Psoas muscle (tissue), 7 donors: ENCODE measurements at regions not wholly inside any gene's neighbourhood (a gene's known extent, or its start where the extent isn't known, plus 50 kb on each side); places are given as distances from the start of the nearest gene placed in this dataset.

Experiments used
- ATAC-seq, 4 donors: fragments of 200-7000 bp; cut with Tn5 transposase; one replicate each; pipeline ENCODE4 v1.9.1; 2020; ENCODE audit warnings: moderate library complexity in 3 of 4, mild to moderate bottlenecking in 2 of 4
- DNase-seq, 2 donors: peaks; one replicate each; pipeline ENCODE4 v3.0.0-alpha.2; 2020
- H3K27ac ChIP-seq: fragments of 200-600 bp; one replicate; pipeline ENCODE4 v1.8.0; 2022
- H3K27me3 ChIP-seq, 3 donors: fragments of 200-600 bp in 1 of 3; one replicate each; pipeline versions ENCODE4 v1.6.1 to v1.8.0; 2013 to 2022; ENCODE audit warnings: low read length in 2 of 3, mild to moderate bottlenecking in 2 of 3, moderate library complexity in 1 of 3; ENCODE audit not compliant: insufficient read depth in 3 of 3
- H3K36me3 ChIP-seq, 2 donors: fragments of 200-600 bp in 1 of 2; one replicate each; pipeline versions ENCODE4 v1.6.1 to v1.8.0; 2013 to 2022; ENCODE audit warnings: low read depth in 1 of 2, mild to moderate bottlenecking in 1 of 2, moderate library complexity in 1 of 2; ENCODE audit not compliant: insufficient read depth in 1 of 2
- H3K4me1 ChIP-seq: fragments of 200-600 bp; one replicate; pipeline ENCODE4 v1.8.0; 2022
- H3K4me3 ChIP-seq: fragments of 200-600 bp; one replicate; pipeline ENCODE4 v1.8.0; 2022; ENCODE audit warnings: mild to moderate bottlenecking
- H3K9me3 ChIP-seq: fragments of 200-600 bp; one replicate; pipeline ENCODE4 v1.8.0; 2022
- CTCF ChIP-seq: fragments of 200-600 bp; IDR thresholded peaks from one replicate; pipeline ENCODE4 v1.8.0; 2022; ENCODE audit warnings: antibody characterized with exemption
- WGBS, 3 donors: extraction: QIAGEN DNeasy Blood & Tissue Kit; methylation state at CpG; one replicate each; pipeline versions ENCODE4 v1.1.6 to v1.1.7; 2013; 5-methylcytosine and 5-hydroxymethylcytosine counted together
- intact Hi-C, 2 donors: fragments of 100-400 bp; cut with DNase I; formaldehyde crosslinking; loops; one replicate each; pipeline versions ENCODE4 v1.11.0 to v1.14.2; 2022
- donor health status: healthy with polysubstance abuse.
- donor health status: DM: no; HTN: no; CAD: no; lungs with moderate emphysema.
- donor health status: Bipolar disorder and iron deficiency.
- donor health status: healthy.
- donor health status: DM: yes; HTN: yes; CAD: no.
- donor health status: DM: no; HTN: no; CAD: no.
- donor health status: DM: yes; HTN: yes; CAD: no.

- WGBS, 3 donors = 52 to 61% (median 57%) methylated on average over 4 of the region's 4 CpGs
- Histone ChIP-seq H3K4me1 (no peaks in the 10 kb centered on the region), H3K36me3 (no peaks in the 10 kb centered on the region), H3K4me3 (no peak overlapping the region), H3K27me3 (no peaks in the 10 kb centered on the region), H3K27ac (no peak overlapping the region), H3K9me3 (peaks cover 13% of the 10 kb centered on the region)
- no peak for TF ChIP-seq CTCF
- intact Hi-C loops = no loop called here
- no peak for ATAC-seq
- no peak for DNase-seq
Observed at GRCh38 chr2:225948903-225949302, 549.4 kb downstream of the NYAP2 start.

GRCh38 chr2:225938991-225939390, 539.5 kb downstream of the NYAP2 start:
- H3K27ac ChIP-seq = no peak overlapping the region
- no peaks in the 10 kb centered on the region for H3K4me1 ChIP-seq
- 29 to 46% (median 35%) methylated on average over 1 of the region's 1 CpG for whole genome bisulfite sequencing, 3 donors
- H3K36me3 ChIP-seq = no peaks in the 10 kb centered on the region
- ATAC-seq = peak in 1 of 4 donors; percentile 43
- no peaks in the 10 kb centered on the region for H3K27me3 ChIP-seq
- H3K9me3 ChIP-seq = no peaks in the 10 kb centered on the region
- no peak for DNase-seq
- no peak overlapping the region for H3K4me3 ChIP-seq
- intact Hi-C loops = no loop called here
- TF ChIP-seq CTCF = no peak

GRCh38 chr2:225937625-225938187, 538.2 kb downstream of the NYAP2 start:
- WGBS, 3 donors = 96 to 100% (median 98%) methylated on average over 1 of the region's 1 CpG
- ATAC-seq (no peak), DNase-seq (no peak)
- Histone ChIP-seq H3K9me3 (no peaks in the 10 kb centered on the region), H3K4me1 (peaks cover 5% of the 10 kb centered on the region), H3K27ac (no peak overlapping the region), H3K27me3 (no peaks in the 10 kb centered on the region), H3K36me3 (no peaks in the 10 kb centered on the region), H3K4me3 (no peak overlapping the region)
- intact Hi-C loops = no loop called here
- no peak for TF ChIP-seq CTCF

GRCh38 chr2:225932811-225933413, 533.4 kb downstream of the NYAP2 start:
- intact Hi-C loops = no loop called here
- H3K4me3 ChIP-seq = no peak overlapping the region
- WGBS, 3 donors = 14 to 23% (median 21%) methylated on average over 1 of the region's 1 CpG
- ATAC-seq (peak in 1 of 4 donors; percentile 58), DNase-seq (no peak)
- no peaks in the 10 kb centered on the region for H3K27me3 ChIP-seq
- peaks cover 5% of the 10 kb centered on the region for H3K4me1 ChIP-seq
- no peak overlapping the region for H3K27ac ChIP-seq
- no peaks in the 10 kb centered on the region for H3K36me3 ChIP-seq
- no peak for TF ChIP-seq CTCF
- no peaks in the 10 kb centered on the region for H3K9me3 ChIP-seq

- ATAC-seq = no peak
- intact Hi-C loops = no loop called here
- no peaks in the 10 kb centered on the region for H3K9me3 ChIP-seq
- no peak for DNase-seq
- H3K4me1 ChIP-seq = peaks cover 5% of the 10 kb centered on the region
- no peak overlapping the region for H3K4me3 ChIP-seq
- no peak overlapping the region for H3K27ac ChIP-seq
- H3K36me3 ChIP-seq = no peaks in the 10 kb centered on the region
- WGBS, 3 donors = 43 to 55% (median 49%) methylated on average over 2 of the region's 2 CpGs
- no peaks in the 10 kb centered on the region for H3K27me3 ChIP-seq
- no peak for TF ChIP-seq CTCF
Observed at GRCh38 chr2:225930687-225931086, 531.2 kb downstream of the NYAP2 start.
